ENCODE measurements at regions not wholly inside any gene's neighbourhood (a gene's known extent, or its start where the extent isn't known, plus 50 kb on each side); places are given as distances from the start of the nearest gene placed in this dataset.

DNA sequence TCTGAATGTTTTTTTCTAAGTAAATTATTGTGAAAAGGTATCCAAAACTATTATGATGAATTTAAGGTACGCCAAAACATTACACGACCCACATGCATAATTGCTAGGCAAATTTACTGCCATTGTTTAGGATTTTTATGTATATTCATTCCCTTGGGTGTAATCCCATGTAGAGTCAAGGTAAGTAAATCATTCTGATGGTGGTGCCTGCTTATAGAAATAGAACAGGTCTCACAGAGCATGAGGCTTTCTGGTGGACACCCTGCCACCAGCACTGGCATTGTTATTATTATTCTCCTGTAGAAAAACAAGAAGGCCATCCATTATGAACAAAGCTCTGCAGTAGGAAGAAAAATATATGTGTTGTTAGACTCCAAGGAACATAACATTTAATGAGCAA, 111.7 kb upstream of the ZNF804B start:
- no peaks in the 10 kb centered on the region for H3K36me3 ChIP-seq (ENCODE audit: control insufficient read depth in 2 of 4, insufficient read depth in 4 of 4, low read length in 3 of 4)
- H2AFZ ChIP-seq (ENCODE audit: low read length), result no peak overlapping the region
- no peaks in the 10 kb centered on the region for H4K20me1 ChIP-seq (replicated peaks in 1 of 2; ENCODE audit: control insufficient read depth in 1 of 2, insufficient read depth in 2 of 2, low read length in 2 of 2)
- no peak overlapping the region for H3K4me2 ChIP-seq (ENCODE audit: insufficient read depth in 1 of 2, low read depth in 2 of 2, low read length in 2 of 2)
- no peak overlapping the region for H2BK20ac ChIP-seq (ENCODE audit: low read length)
- H3K18ac ChIP-seq (ENCODE audit: extremely low read depth, low read length), result no peak overlapping the region
- H3K9ac ChIP-seq (replicated peaks in 1 of 4; ENCODE audit: extremely low read depth in 1 of 4, low read depth in 3 of 4, low read length in 3 of 4), result no peak overlapping the region
- no peaks in the 10 kb centered on the region for H3K23me2 ChIP-seq (ENCODE audit: low read depth, low read length)
- no peak overlapping the region for H3K23ac ChIP-seq (ENCODE audit: insufficient read length)
- H4K8ac ChIP-seq (ENCODE audit: extremely low read depth, insufficient read depth, low read length), result no peak overlapping the region
- H3K79me2 ChIP-seq (ENCODE audit: control insufficient read depth in 1 of 2, insufficient read depth in 2 of 2, low read length in 2 of 2), result no peaks in the 10 kb centered on the region
- ChIA-PET POLR2A (ENCODE audit: partially characterized antibody) (no interaction called here), CTCF (ENCODE audit: partially characterized antibody) (interaction anchor here (1.1 kb wide), 1 partner anchor 17 kb away, joined by 3 read pairs; no protein-coding TSS in a partner anchor)
- H3K56ac ChIP-seq (replicated peaks; ENCODE audit: insufficient read length, low read depth, low read length), result no peak overlapping the region
- no peaks in the 10 kb centered on the region for H3K4me1 ChIP-seq (replicated peaks in 1 of 4; ENCODE audit: control insufficient read depth in 3 of 4, insufficient read depth in 4 of 4, low read length in 3 of 4)
- peaks cover 0 to 1% (median 0%) of the 10 kb centered on the region in 4 experiments; a peak in 1 of 7 replicates for H3K27me3 ChIP-seq (replicated peaks in 1 of 4; ENCODE audit: control insufficient read depth in 3 of 4, extremely low read depth in 1 of 4, insufficient read depth in 3 of 4, low read length in 3 of 4)
- no peak overlapping the region for H3K4ac ChIP-seq (replicated peaks; ENCODE audit: insufficient read length, low read depth, low read length)
- no peak for TF ChIP-seq RBBP5 (IDR thresholded peaks at IDR 0.05; ENCODE audit: borderline replicate concordance, low read depth, low read length)
- TF ChIP-seq TAF7 (optimal IDR thresholded peaks at IDR 0.05; ENCODE audit: borderline replicate concordance, low read depth, low read length), result no peak
- TF ChIP-seq SRF (IDR thresholded peaks at IDR 0.05; ENCODE audit: low read depth, low read length), result no peak
- no peak for TF ChIP-seq CEBPB (IDR thresholded peaks at IDR 0.05; ENCODE audit: low read depth, low read length)
- no peak for TF ChIP-seq KDM5A (IDR thresholded peaks at IDR 0.05; ENCODE audit: low read length)
- TF ChIP-seq RNF2 (IDR thresholded peaks at IDR 0.05; ENCODE audit: borderline replicate concordance, low read depth, low read length, missing control alignments, poor library complexity, severe bottlenecking), result no peak
- no peak for TF ChIP-seq POLR2A (IDR thresholded peaks at IDR 0.05; ENCODE audit: control extremely low read depth in 1 of 2, low read depth in 2 of 2, low read length in 2 of 2)
- no peak for TF ChIP-seq NRF1 (IDR thresholded peaks at IDR 0.05; ENCODE audit: low read depth, low read length)
- H4K91ac ChIP-seq (replicated peaks; ENCODE audit: insufficient read length, low read length), result no peak overlapping the region
- no peak overlapping the region for H4K5ac ChIP-seq (ENCODE audit: insufficient read length, low read depth, low read length)
- H3K79me1 ChIP-seq (ENCODE audit: low read depth, low read length), result no peaks in the 10 kb centered on the region
- DNase-seq (ENCODE audit: low read depth in 1 of 2, low spot score in 2 of 2), result no peak
- no peak overlapping the region for H3K4me3 ChIP-seq (ENCODE audit: extremely low read depth in 1 of 4, insufficient read depth in 2 of 4, low read depth in 3 of 4, low read length in 4 of 4)
- 87% methylated on average over 2 of the region's 2 CpGs; no CpG with 5 or more reads in 1 of the 2 experiments for WGBS, 2 experiments (ENCODE audit: extremely low coverage in 1 of 2, insufficient coverage in 1 of 2, insufficient read length in 1 of 2, insufficient replicate concordance in 2 of 2, low coverage in 1 of 2, low lambda C conversion rate in 2 of 2, missing lambda C conversion rate in 1 of 2)
- H2AK5ac ChIP-seq (ENCODE audit: low read depth, low read length), result no peak overlapping the region
- no peak overlapping the region for H3K27ac ChIP-seq (ENCODE audit: low read depth, low read length)
- no peak overlapping the region for H2BK12ac ChIP-seq (ENCODE audit: low read depth, low read length)
- H3K14ac ChIP-seq (ENCODE audit: insufficient read length), result no peak overlapping the region
- FAIRE-seq, result no peak
- no peaks in the 10 kb centered on the region for H3K9me3 ChIP-seq (ENCODE audit: insufficient read depth in 2 of 2, low read depth in 1 of 2, low read length in 1 of 2)
- H2BK15ac ChIP-seq (ENCODE audit: low read length), result no peak overlapping the region
- H2BK120ac ChIP-seq (replicated peaks; ENCODE audit: low read depth, low read length), result no peak overlapping the region
- H2BK5ac ChIP-seq (ENCODE audit: low read depth, low read length), result no peak overlapping the region
